ENCODE measurements at regions not wholly inside any gene's neighbourhood (a gene's known extent, or its start where the extent isn't known, plus 50 kb on each side); places are given as distances from the start of the nearest gene placed in this dataset.

- DNase-seq = no peak
Observed at GRCh38 chr3:168570404-168571155, 474.9 kb upstream of the GOLIM4 start.

- DNase-seq = no peak
Observed at GRCh38 chr3:168558728-168559411, 463.1 kb upstream of the GOLIM4 start.

GRCh38 chr3:168552251-168552650 lies 456.5 kb upstream of the GOLIM4 start:
- DNase-seq = no peak

GRCh38 chr3:168548719-168549118 lies 453.0 kb upstream of the GOLIM4 start:
- DNase-seq = no peak

- no peak for DNase-seq
Observed at GRCh38 chr3:168546707-168547106, 451.0 kb upstream of the GOLIM4 start.

GRCh38 chr3:168545591-168545990 lies 449.9 kb upstream of the GOLIM4 start:
- DNase-seq = no peak

GRCh38 chr3:168544097-168544957 lies 448.6 kb upstream of the GOLIM4 start:
- no peak for DNase-seq

- DNase-seq = no peak
Observed at GRCh38 chr3:168540726-168541125, 445.0 kb upstream of the GOLIM4 start.

- DNase-seq = no peak
Observed at GRCh38 chr3:168539909-168540308, 444.2 kb upstream of the GOLIM4 start.

GRCh38 chr3:168534761-168535160 lies 439.0 kb upstream of the GOLIM4 start:
- no peak for DNase-seq

GRCh38 chr3:168533600-168533999 lies 437.9 kb upstream of the GOLIM4 start:
- DNase-seq = no peak

GRCh38 chr3:168532135-168532534 lies 436.4 kb upstream of the GOLIM4 start:
- no peak for DNase-seq

GRCh38 chr3:168531116-168531515 lies 435.4 kb upstream of the GOLIM4 start:
- DNase-seq = no peak

- no peak for DNase-seq
Observed at GRCh38 chr3:168524129-168524528, 428.4 kb upstream of the GOLIM4 start.

GRCh38 chr3:168517249-168518071 lies 421.7 kb upstream of the GOLIM4 start:
- DNase-seq = no peak

- DNase-seq = no peak
Observed at GRCh38 chr3:168514252-168514651, 418.5 kb upstream of the GOLIM4 start.

- DNase-seq = no peak
Observed at GRCh38 chr3:168512802-168513201, 417.1 kb upstream of the GOLIM4 start.

GRCh38 chr3:168511428-168512014 lies 415.8 kb upstream of the GOLIM4 start:
- no peak for DNase-seq

- no peak for DNase-seq
Observed at GRCh38 chr3:168506589-168506988, 410.9 kb upstream of the GOLIM4 start.

GRCh38 chr3:168501570-168501969 lies 405.8 kb upstream of the GOLIM4 start:
- DNase-seq = no peak

- no peak for DNase-seq
Observed at GRCh38 chr3:168498194-168498593, 402.5 kb upstream of the GOLIM4 start.

GRCh38 chr3:168497741-168498140 lies 402.0 kb upstream of the GOLIM4 start:
- DNase-seq = no peak
